Testis (tissue), 2 donors: ENCODE measurements at regions not wholly inside any gene's neighbourhood (a gene's known extent, or its start where the extent isn't known, plus 50 kb on each side); places are given as distances from the start of the nearest gene placed in this dataset.

Source experiments
- DNase-seq: peaks from one replicate; pipeline ENCODE4 v3.0.0-alpha.2; 2019
- H3K27ac ChIP-seq, 2 donors: fragments of 200-600 bp; sonication (generic); one replicate each; pipeline ENCODE4 v1.5.1; 2019
- H3K27me3 ChIP-seq: fragments of 200-600 bp; sonication (generic); one replicate; pipeline ENCODE4 v1.5.1; 2019
- H3K36me3 ChIP-seq: fragments of 200-600 bp; sonication (generic); one replicate; pipeline ENCODE4 v1.5.1; 2017; ENCODE audit warnings: low read depth; ENCODE audit errors: missing control alignments
- H3K4me1 ChIP-seq: fragments of 200-600 bp; sonication (generic); one replicate; pipeline ENCODE4 v1.5.1; 2019
- H3K4me3 ChIP-seq, 2 donors: fragments of 200-600 bp; sonication (generic); one replicate each; pipeline ENCODE4 v1.5.1; 2017 to 2019
- H3K9me3 ChIP-seq: fragments of 200-600 bp; sonication (generic); one replicate; pipeline ENCODE4 v1.5.1; 2017
- CTCF ChIP-seq, 3 experiments: fragments of 450-650 bp in 2 of 3; fragments of 200-600 bp in 1 of 3; sonication (generic) in 1 of 3; IDR thresholded peaks; one replicate each; pipeline ENCODE4 v1.5.1; 2016 to 2019; ENCODE audit warnings: antibody characterized with exemption in 3 of 3, mild to moderate bottlenecking in 2 of 3, moderate library complexity in 1 of 3
- POLR2A ChIP-seq: fragments of 450-650 bp; IDR thresholded peaks from one replicate; pipeline ENCODE4 v1.6.1; 2017; ENCODE audit warnings: antibody characterized with exemption, mild to moderate bottlenecking, moderate library complexity
- WGBS, 2 donors: methylation state at CpG; one replicate each; pipeline ENCODE4 v1.1.5; 2018; 5-methylcytosine and 5-hydroxymethylcytosine counted together
- intact Hi-C: fragments of 100-400 bp; cut with DNase I; formaldehyde crosslinking; loops from one replicate; pipeline ENCODE4 v1.15.1; 2023; ENCODE audit warnings: low total_unique reads

- TF ChIP-seq CTCF (IDR thresholded peaks at IDR 0.05) (no peak), POLR2A (no peak)
- no peak for DNase-seq
- no peaks in the 10 kb centered on the region for H3K27me3 ChIP-seq
- no peak overlapping the region for H3K4me3 ChIP-seq
- no peaks in the 10 kb centered on the region for H3K9me3 ChIP-seq
- H3K4me1 ChIP-seq = peaks cover 18% of the 10 kb centered on the region
- intact Hi-C loops = no loop called here
- H3K27ac ChIP-seq = no peak overlapping the region
- 78 to 84% methylated on average over 6 to 11 of the region's 11 CpGs for WGBS, 2 donors
- H3K36me3 ChIP-seq = no peaks in the 10 kb centered on the region
Observed at GRCh38 chr2:41729800-41730364, 317.9 kb upstream of the PKDCC start.

- Histone ChIP-seq H3K36me3 (no peaks in the 10 kb centered on the region), H3K27ac (peak overlapping the region in 1 of 2 donors; percentile 62), H3K4me3 (no peak overlapping the region), H3K4me1 (peaks cover 15% of the 10 kb centered on the region), H3K9me3 (no peaks in the 10 kb centered on the region), H3K27me3 (no peaks in the 10 kb centered on the region)
- WGBS, 2 donors = 62 to 72% methylated on average over 1 of the region's 1 CpG
- no peak for DNase-seq
- intact Hi-C loops = no loop called here
- TF ChIP-seq POLR2A (no peak), CTCF (IDR thresholded peaks at IDR 0.05) (no peak)
Observed at GRCh38 chr2:41735006-41735405, 312.8 kb upstream of the PKDCC start.

- 51 to 52% methylated on average over 2 of the region's 2 CpGs for WGBS, 2 donors
- Histone ChIP-seq H3K27ac (peak overlapping the region in 1 of 2 donors; percentile 62), H3K9me3 (no peaks in the 10 kb centered on the region), H3K27me3 (no peaks in the 10 kb centered on the region), H3K4me1 (peaks cover 15% of the 10 kb centered on the region), H3K36me3 (no peaks in the 10 kb centered on the region), H3K4me3 (no peak overlapping the region)
- TF ChIP-seq POLR2A = no peak
- no peak for TF ChIP-seq CTCF (IDR thresholded peaks at IDR 0.05)
- DNase-seq = no peak
- intact Hi-C loops = no loop called here
Observed at GRCh38 chr2:41735476-41735875, 312.3 kb upstream of the PKDCC start.

GRCh38 chr2:41736105-41736567, 311.7 kb upstream of the PKDCC start:
- H3K9me3 ChIP-seq = no peaks in the 10 kb centered on the region
- TF ChIP-seq POLR2A = no peak
- H3K27ac ChIP-seq = peak overlapping the region in 1 of 2 donors; percentile 62
- WGBS, 2 donors = 82 to 85% methylated on average over 5 of the region's 5 CpGs
- no peaks in the 10 kb centered on the region for H3K36me3 ChIP-seq
- intact Hi-C loops = no loop called here
- no peak overlapping the region for H3K4me3 ChIP-seq
- peaks cover 15% of the 10 kb centered on the region for H3K4me1 ChIP-seq
- no peak for DNase-seq
- no peaks in the 10 kb centered on the region for H3K27me3 ChIP-seq

GRCh38 chr2:41736586-41736985, 311.2 kb upstream of the PKDCC start:
- no peak for DNase-seq
- H3K27me3 ChIP-seq = no peaks in the 10 kb centered on the region
- H3K36me3 ChIP-seq = no peaks in the 10 kb centered on the region
- intact Hi-C loops = no loop called here
- H3K4me1 ChIP-seq = peaks cover 17% of the 10 kb centered on the region
- no peak for TF ChIP-seq POLR2A
- TF ChIP-seq CTCF (IDR thresholded peaks at IDR 0.05) = no peak
- WGBS, 2 donors = 71 to 85% methylated on average over 3 of the region's 3 CpGs
- no peaks in the 10 kb centered on the region for H3K9me3 ChIP-seq
- no peak overlapping the region for H3K27ac ChIP-seq
- no peak overlapping the region for H3K4me3 ChIP-seq
